Hepatocyte (in vitro differentiated cells): ENCODE measurements at regions not wholly inside any gene's neighbourhood (a gene's known extent, or its start where the extent isn't known, plus 50 kb on each side); places are given as distances from the start of the nearest gene placed in this dataset.

Experiments
- CTCF ChIP-seq: fragments of 200-600 bp; sonication (generic); IDR thresholded peaks from 2 replicates; pipeline ENCODE4 v1.5.1; 2016; ENCODE audit warnings: antibody characterized with exemption, mild to moderate bottlenecking; ENCODE audit not compliant: poor library complexity
- EZH2 ChIP-seq: fragments of 200-600 bp; sonication (generic); IDR thresholded peaks from 2 replicates; pipeline ENCODE4 v1.6.1; 2016; ENCODE audit warnings: antibody characterized with exemption, mild to moderate bottlenecking, borderline replicate concordance

- TF ChIP-seq CTCF (no peak), EZH2 (no peak)
Observed at GRCh38 chr4:171448358-171448757, 364.8 kb upstream of the GALNTL6 start.
